Astrocyte (in vitro differentiated cells and primary cell): ENCODE measurements at regions not wholly inside any gene's neighbourhood (a gene's known extent, or its start where the extent isn't known, plus 50 kb on each side); places are given as distances from the start of the nearest gene placed in this dataset.

ENCODE experiments used
- EZH2 ChIP-seq: IDR thresholded peaks from 2 replicates; pipeline ENCODE4 v1.6.1; 2012; ENCODE audit warnings: mild to moderate bottlenecking, low read length, inconsistent platforms; ENCODE audit not compliant: insufficient read depth
- TF ChIP-seq, protein P1 (sequence below): IDR thresholded peaks from 2 replicates; pipeline ENCODE4 v1.5.1; 2011; ENCODE audit warnings: low read depth, mild to moderate bottlenecking, inconsistent platforms, low read length, moderate library complexity; ENCODE audit not compliant: insufficient read depth

DNA sequence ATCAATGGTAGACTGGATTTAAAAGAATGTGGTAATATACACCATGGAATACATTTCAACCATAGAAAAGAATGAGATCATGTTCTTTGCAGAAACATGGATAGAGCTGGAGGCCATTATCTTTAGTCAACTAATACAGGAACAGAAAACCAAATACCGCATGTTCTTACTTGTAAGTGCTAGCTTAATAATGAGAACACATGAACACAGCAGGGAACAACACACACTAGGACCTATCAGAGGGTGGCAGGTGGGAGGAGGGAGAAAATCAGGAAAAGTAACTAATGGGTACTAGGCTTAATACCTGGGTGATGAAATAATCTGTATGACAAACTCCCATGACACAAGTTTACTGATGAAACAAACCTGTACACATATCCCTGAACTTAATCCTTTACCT, 1435.2 kb downstream of the REEP3 start:
- TF ChIP-seq, protein P1, sequence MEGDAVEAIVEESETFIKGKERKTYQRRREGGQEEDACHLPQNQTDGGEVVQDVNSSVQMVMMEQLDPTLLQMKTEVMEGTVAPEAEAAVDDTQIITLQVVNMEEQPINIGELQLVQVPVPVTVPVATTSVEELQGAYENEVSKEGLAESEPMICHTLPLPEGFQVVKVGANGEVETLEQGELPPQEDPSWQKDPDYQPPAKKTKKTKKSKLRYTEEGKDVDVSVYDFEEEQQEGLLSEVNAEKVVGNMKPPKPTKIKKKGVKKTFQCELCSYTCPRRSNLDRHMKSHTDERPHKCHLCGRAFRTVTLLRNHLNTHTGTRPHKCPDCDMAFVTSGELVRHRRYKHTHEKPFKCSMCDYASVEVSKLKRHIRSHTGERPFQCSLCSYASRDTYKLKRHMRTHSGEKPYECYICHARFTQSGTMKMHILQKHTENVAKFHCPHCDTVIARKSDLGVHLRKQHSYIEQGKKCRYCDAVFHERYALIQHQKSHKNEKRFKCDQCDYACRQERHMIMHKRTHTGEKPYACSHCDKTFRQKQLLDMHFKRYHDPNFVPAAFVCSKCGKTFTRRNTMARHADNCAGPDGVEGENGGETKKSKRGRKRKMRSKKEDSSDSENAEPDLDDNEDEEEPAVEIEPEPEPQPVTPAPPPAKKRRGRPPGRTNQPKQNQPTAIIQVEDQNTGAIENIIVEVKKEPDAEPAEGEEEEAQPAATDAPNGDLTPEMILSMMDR: no peak
- TF ChIP-seq EZH2: no peak
